Vagina (tissue), 2 donors: ENCODE measurements at regions not wholly inside any gene's neighbourhood (a gene's known extent, or its start where the extent isn't known, plus 50 kb on each side); places are given as distances from the start of the nearest gene placed in this dataset.

ENCODE experiments used
- DNase-seq, 2 donors: peaks; one replicate each; pipeline ENCODE4 v3.0.0-alpha.2; 2017; ENCODE audit errors: extremely low spot score in 2 of 2
- H3K27ac ChIP-seq: fragments of 200-600 bp; sonication (generic); one replicate; pipeline ENCODE4 v1.5.1; 2019
- H3K27me3 ChIP-seq: fragments of 200-600 bp; sonication (generic); one replicate; pipeline ENCODE4 v1.5.1; 2019
- H3K36me3 ChIP-seq, 2 donors: fragments of 200-600 bp; sonication (generic); one replicate each; pipeline ENCODE4 v1.5.1; 2017 to 2019
- H3K4me1 ChIP-seq: fragments of 200-600 bp; sonication (generic); one replicate; pipeline ENCODE4 v1.5.1; 2019
- H3K4me3 ChIP-seq, 2 donors: fragments of 200-600 bp; sonication (generic); 1 replicate in 1 of 2; 2 replicates in 1 of 2; pipeline ENCODE4 v1.5.1; 2016 to 2019
- H3K9me3 ChIP-seq: fragments of 200-600 bp; sonication (generic); one replicate; pipeline ENCODE4 v1.5.1; 2019
- CTCF ChIP-seq, 3 experiments: fragments of 450-650 bp in 2 of 3; fragments of 200-600 bp in 1 of 3; sonication (generic) in 1 of 3; IDR thresholded peaks; one replicate each; pipeline ENCODE4 v1.5.1; 2017 to 2019; ENCODE audit warnings: antibody characterized with exemption in 3 of 3, mild to moderate bottlenecking in 2 of 3, moderate library complexity in 2 of 3
- POLR2A ChIP-seq, 2 donors: fragments of 450-650 bp; IDR thresholded peaks; one replicate each; pipeline ENCODE4 v1.6.1; 2017; ENCODE audit warnings: antibody characterized with exemption in 2 of 2, mild to moderate bottlenecking in 2 of 2, moderate library complexity in 2 of 2
- POLR2AphosphoS5 ChIP-seq, 2 donors: sonication (generic); formaldehyde crosslinking; IDR thresholded peaks; one replicate each; pipeline ENCODE4 v1.9.0; 2017; ENCODE audit warnings: antibody characterized with exemption in 2 of 2, mild to moderate bottlenecking in 2 of 2, low read depth in 1 of 2; ENCODE audit not compliant: insufficient read depth in 1 of 2
- intact Hi-C: fragments of 100-400 bp; cut with DNase I; formaldehyde crosslinking; loops from one replicate; pipeline ENCODE4 v1.15.1; 2023

GRCh38 chrX:122440832-122441231 lies 743.2 kb upstream of the GRIA3 start:
- TF ChIP-seq CTCF (IDR thresholded peaks at IDR 0.05), result no peak
- no peak for TF ChIP-seq POLR2AphosphoS5 (IDR thresholded peaks at IDR 0.05; ENCODE audit: insufficient read depth in 1 of 2, low read depth in 1 of 2)
- no peak for TF ChIP-seq POLR2A (IDR thresholded peaks at IDR 0.05)
- H3K4me1 ChIP-seq, result no peaks in the 10 kb centered on the region
- H3K4me3 ChIP-seq, result no peak overlapping the region
- no peaks in the 10 kb centered on the region for H3K36me3 ChIP-seq
- H3K9me3 ChIP-seq, result no peaks in the 10 kb centered on the region
- no peak for DNase-seq
- intact Hi-C loops, result no loop called here
- H3K27ac ChIP-seq, result no peak overlapping the region
- H3K27me3 ChIP-seq, result no peaks in the 10 kb centered on the region

GRCh38 chrX:122441451-122441850 lies 742.6 kb upstream of the GRIA3 start:
- no peaks in the 10 kb centered on the region for H3K4me1 ChIP-seq
- no peak overlapping the region for H3K27ac ChIP-seq
- intact Hi-C loops, result no loop called here
- no peak for DNase-seq
- no peak overlapping the region for H3K4me3 ChIP-seq
- H3K36me3 ChIP-seq, result no peaks in the 10 kb centered on the region
- no peaks in the 10 kb centered on the region for H3K27me3 ChIP-seq
- TF ChIP-seq POLR2AphosphoS5 (IDR thresholded peaks at IDR 0.05; ENCODE audit: insufficient read depth in 1 of 2, low read depth in 1 of 2) (no peak), CTCF (IDR thresholded peaks at IDR 0.05) (no peak), POLR2A (IDR thresholded peaks at IDR 0.05) (no peak)
- no peaks in the 10 kb centered on the region for H3K9me3 ChIP-seq

- H3K36me3 ChIP-seq, result no peaks in the 10 kb centered on the region
- H3K27me3 ChIP-seq, result no peaks in the 10 kb centered on the region
- intact Hi-C loops, result no loop called here
- no peak overlapping the region for H3K4me3 ChIP-seq
- TF ChIP-seq POLR2AphosphoS5 (IDR thresholded peaks at IDR 0.05; ENCODE audit: insufficient read depth in 1 of 2, low read depth in 1 of 2), result no peak
- TF ChIP-seq CTCF (IDR thresholded peaks at IDR 0.05), result no peak
- TF ChIP-seq POLR2A (IDR thresholded peaks at IDR 0.05), result no peak
- no peaks in the 10 kb centered on the region for H3K4me1 ChIP-seq
- H3K9me3 ChIP-seq, result no peaks in the 10 kb centered on the region
- no peak overlapping the region for H3K27ac ChIP-seq
- DNase-seq, result no peak
These were observed 738.6 kb upstream of the GRIA3 start for GRCh38 chrX:122445466-122445865.

- Histone ChIP-seq H3K4me1 (no peaks in the 10 kb centered on the region), H3K36me3 (no peaks in the 10 kb centered on the region), H3K9me3 (no peaks in the 10 kb centered on the region), H3K27ac (no peak overlapping the region), H3K27me3 (no peaks in the 10 kb centered on the region), H3K4me3 (no peak overlapping the region)
- TF ChIP-seq POLR2AphosphoS5 (IDR thresholded peaks at IDR 0.05; ENCODE audit: insufficient read depth in 1 of 2, low read depth in 1 of 2) (no peak), POLR2A (IDR thresholded peaks at IDR 0.05) (no peak), CTCF (IDR thresholded peaks at IDR 0.05) (no peak)
- no peak for DNase-seq
- intact Hi-C loops, result no loop called here
These were observed 719.7 kb upstream of the GRIA3 start for GRCh38 chrX:122464341-122464740.

GRCh38 chrX:122475306-122475705 lies 708.8 kb upstream of the GRIA3 start:
- no peaks in the 10 kb centered on the region for H3K27me3 ChIP-seq
- intact Hi-C loops, result no loop called here
- no peaks in the 10 kb centered on the region for H3K9me3 ChIP-seq

More at GRCh38 chrX:122475306-122475705, 708.8 kb upstream of the GRIA3 start:
- TF ChIP-seq POLR2A (IDR thresholded peaks at IDR 0.05), result no peak
- TF ChIP-seq CTCF (IDR thresholded peaks at IDR 0.05), result no peak
- no peak for TF ChIP-seq POLR2AphosphoS5 (IDR thresholded peaks at IDR 0.05; ENCODE audit: insufficient read depth in 1 of 2, low read depth in 1 of 2)
- H3K36me3 ChIP-seq, result no peaks in the 10 kb centered on the region
- DNase-seq, result no peak
- H3K4me1 ChIP-seq, result no peaks in the 10 kb centered on the region
- no peak overlapping the region for H3K4me3 ChIP-seq
- H3K27ac ChIP-seq, result no peak overlapping the region
